ENCODE measurements at regions not wholly inside any gene's neighbourhood (a gene's known extent, or its start where the extent isn't known, plus 50 kb on each side); places are given as distances from the start of the nearest gene placed in this dataset.

- TF ChIP-seq CHD7 (IDR thresholded peaks at IDR 0.05; ENCODE audit: insufficient replicate concordance, low read length), result no peak
- TF ChIP-seq SIN3A (conservative IDR thresholded peaks at IDR 0.05 in 1 of 2, IDR thresholded peaks at IDR 0.05 in 1 of 2; ENCODE audit: low read depth in 1 of 2, low read length in 2 of 2), result no peak
Observed at GRCh38 chr17:71251951-71252350, 868.9 kb upstream of the SOX9 start (continued).
